ENCODE measurements at regions not wholly inside any gene's neighbourhood (a gene's known extent, or its start where the extent isn't known, plus 50 kb on each side); places are given as distances from the start of the nearest gene placed in this dataset.

DNA sequence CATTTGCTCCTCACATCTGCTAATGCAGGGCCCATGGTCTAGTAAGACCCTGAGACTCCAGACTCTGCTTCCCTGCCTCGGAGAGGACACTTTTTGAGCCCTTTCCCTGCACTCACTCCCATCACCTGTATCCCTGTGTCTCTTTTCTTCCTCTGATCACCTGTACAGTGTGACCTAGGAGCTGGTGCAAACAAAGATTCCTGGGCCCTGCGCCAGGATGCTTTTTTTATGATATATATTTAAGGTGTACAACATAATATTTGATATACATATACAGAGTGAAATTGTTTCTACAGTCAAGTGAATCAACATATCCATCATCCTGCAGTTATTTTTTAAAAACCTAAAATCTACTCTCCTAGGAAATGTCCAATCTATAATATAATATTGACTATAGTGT is 355.4 kb downstream of the MAFB start:
- TF ChIP-seq, protein P1, sequence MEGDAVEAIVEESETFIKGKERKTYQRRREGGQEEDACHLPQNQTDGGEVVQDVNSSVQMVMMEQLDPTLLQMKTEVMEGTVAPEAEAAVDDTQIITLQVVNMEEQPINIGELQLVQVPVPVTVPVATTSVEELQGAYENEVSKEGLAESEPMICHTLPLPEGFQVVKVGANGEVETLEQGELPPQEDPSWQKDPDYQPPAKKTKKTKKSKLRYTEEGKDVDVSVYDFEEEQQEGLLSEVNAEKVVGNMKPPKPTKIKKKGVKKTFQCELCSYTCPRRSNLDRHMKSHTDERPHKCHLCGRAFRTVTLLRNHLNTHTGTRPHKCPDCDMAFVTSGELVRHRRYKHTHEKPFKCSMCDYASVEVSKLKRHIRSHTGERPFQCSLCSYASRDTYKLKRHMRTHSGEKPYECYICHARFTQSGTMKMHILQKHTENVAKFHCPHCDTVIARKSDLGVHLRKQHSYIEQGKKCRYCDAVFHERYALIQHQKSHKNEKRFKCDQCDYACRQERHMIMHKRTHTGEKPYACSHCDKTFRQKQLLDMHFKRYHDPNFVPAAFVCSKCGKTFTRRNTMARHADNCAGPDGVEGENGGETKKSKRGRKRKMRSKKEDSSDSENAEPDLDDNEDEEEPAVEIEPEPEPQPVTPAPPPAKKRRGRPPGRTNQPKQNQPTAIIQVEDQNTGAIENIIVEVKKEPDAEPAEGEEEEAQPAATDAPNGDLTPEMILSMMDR (IDR thresholded peaks at IDR 0.05; ENCODE audit: insufficient read depth, low read length, missing control alignments), result no peak
- ChIA-PET POLR2A (no interaction called here), CTCF (no interaction called here)
- no peak for DNase-seq (ENCODE audit: low read depth, low spot score)
- H3K4me3 ChIP-seq (ENCODE audit: low read depth, low read length), result no peak overlapping the region

GRCh38 chr20:40331807-40332560 is 357.1 kb downstream of the MAFB start:
- POLR2A ChIA-PET, result no interaction called here
- TF ChIP-seq, protein P1 (IDR thresholded peaks at IDR 0.05; ENCODE audit: insufficient read depth, low read length, missing control alignments), result no peak
- CTCF ChIA-PET, result no interaction called here
- no peak overlapping the region for H3K4me3 ChIP-seq (ENCODE audit: low read depth, low read length)
- no peak for DNase-seq (ENCODE audit: low read depth, low spot score)

- no peak overlapping the region for H3K4me3 ChIP-seq (ENCODE audit: low read depth, low read length)
- CTCF ChIA-PET, result no interaction called here
- no peak for DNase-seq (ENCODE audit: low read depth, low spot score)
- TF ChIP-seq, protein P1 (IDR thresholded peaks at IDR 0.05; ENCODE audit: insufficient read depth, low read length, missing control alignments), result no peak
- POLR2A ChIA-PET, result no interaction called here
These were observed 357.8 kb downstream of the MAFB start for GRCh38 chr20:40331249-40331648.

- TF ChIP-seq, protein P1 (IDR thresholded peaks at IDR 0.05; ENCODE audit: insufficient read depth, low read length, missing control alignments), result no peak
- no peak overlapping the region for H3K4me3 ChIP-seq (ENCODE audit: low read depth, low read length)
- ChIA-PET CTCF (no interaction called here), POLR2A (no interaction called here)
- no peak for DNase-seq (ENCODE audit: low read depth, low spot score)
These were observed 359.7 kb downstream of the MAFB start for GRCh38 chr20:40329321-40329720.

GRCh38 chr20:40326784-40327183 is 362.3 kb downstream of the MAFB start:
- TF ChIP-seq, protein P1 (IDR thresholded peaks at IDR 0.05; ENCODE audit: insufficient read depth, low read length, missing control alignments), result no peak
- CTCF ChIA-PET, result no interaction called here
- no peak overlapping the region for H3K4me3 ChIP-seq (ENCODE audit: low read depth, low read length)
- POLR2A ChIA-PET, result no interaction called here
- no peak for DNase-seq (ENCODE audit: low read depth, low spot score)

DNA sequence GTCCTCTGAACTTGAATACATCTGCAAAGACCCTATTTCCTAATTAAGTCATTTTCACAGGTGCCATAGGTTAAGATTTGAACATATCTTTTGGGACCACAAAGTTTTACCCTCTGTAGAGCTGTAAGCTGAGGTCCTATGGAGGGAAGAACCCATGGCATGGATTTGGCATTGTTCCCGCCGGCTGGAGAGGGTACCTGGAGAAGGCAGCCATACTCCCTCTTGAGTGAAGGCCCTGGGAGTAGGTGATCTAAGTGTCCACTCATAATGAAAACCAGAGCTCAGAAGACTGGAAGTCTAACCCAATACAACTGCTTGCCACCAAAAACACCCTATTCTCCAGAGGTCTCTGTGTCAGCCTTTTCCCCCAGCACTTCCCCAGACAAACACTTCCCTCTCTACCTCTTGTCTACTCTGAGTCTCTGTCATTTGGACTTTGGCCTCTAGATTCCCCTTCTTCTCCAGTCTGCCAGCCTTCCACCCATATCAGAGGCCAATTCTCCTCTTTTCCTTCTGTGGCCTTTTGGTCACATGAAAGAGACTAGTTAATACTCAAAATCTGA is 363.9 kb downstream of the MAFB start:
- no peak overlapping the region for H3K4me3 ChIP-seq (ENCODE audit: low read depth, low read length)
- no peak for DNase-seq (ENCODE audit: low read depth, low spot score)
- ChIA-PET POLR2A (no interaction called here), CTCF (no interaction called here)
- TF ChIP-seq, protein P1 (IDR thresholded peaks at IDR 0.05; ENCODE audit: insufficient read depth, low read length, missing control alignments), result no peak

Data from AG04449 (cell line).